Stimulated activated CD4-positive, alpha-beta T cell treated with anti-CD3 and anti-CD28 coated beads, TNF-alpha, amount 100 ng/mL, for 48 hours (primary cell): ENCODE measurements at regions not wholly inside any gene's neighbourhood (a gene's known extent, or its start where the extent isn't known, plus 50 kb on each side); places are given as distances from the start of the nearest gene placed in this dataset.

Experiments
- DNase-seq, 3 donors: peaks; one replicate each; pipeline ENCODE4 v3.0.0-alpha.2; 2020; ENCODE audit warnings: low read depth in 3 of 3

- DNase-seq: no peak
These were observed 741.9 kb downstream of the RFPL4B start for GRCh38 chr6:113089056-113089455.

GRCh38 chr6:113092795-113093194, 745.7 kb downstream of the RFPL4B start:
- no peak for DNase-seq

DNA sequence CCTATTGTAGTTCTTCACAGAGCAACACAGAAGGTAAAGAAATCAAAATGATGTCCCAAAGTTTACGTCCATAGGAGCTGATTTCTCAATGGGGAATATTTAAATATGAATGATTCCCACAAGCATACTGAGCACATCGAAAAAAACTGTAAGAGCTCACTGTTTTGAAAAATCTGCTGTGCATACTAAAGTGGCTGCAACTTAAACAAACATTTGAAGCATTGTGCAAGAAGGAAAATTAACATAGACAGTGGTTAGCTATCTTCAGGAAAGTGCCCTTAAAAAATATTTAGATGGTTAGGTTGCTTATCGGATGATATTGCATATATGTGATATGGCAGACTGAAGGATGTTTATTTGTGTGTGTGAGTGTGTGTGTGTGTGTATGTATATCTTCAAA, 747.6 kb downstream of the RFPL4B start:
- DNase-seq: no peak

- no peak for DNase-seq
These were observed 748.7 kb downstream of the RFPL4B start for GRCh38 chr6:113095841-113096240.

DNA sequence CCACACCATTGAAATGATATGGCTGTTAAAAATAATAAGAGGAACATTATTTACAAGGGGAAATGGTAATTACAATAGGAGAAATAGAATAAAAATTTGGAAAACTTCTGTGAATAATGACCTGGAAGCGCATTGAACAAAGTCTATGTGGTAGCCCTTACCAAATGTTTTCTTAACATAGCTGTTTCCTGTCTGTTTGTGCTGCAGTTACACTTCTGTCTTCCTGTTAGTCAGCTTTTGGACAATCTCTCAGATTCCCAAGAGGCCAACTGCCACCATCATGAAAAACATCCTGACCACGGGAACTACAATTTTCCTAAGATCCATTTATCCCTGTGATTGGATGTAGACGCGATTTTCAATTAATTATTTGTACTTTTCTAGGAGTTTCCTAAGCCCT, 754.4 kb upstream of the MARCKS start:
- DNase-seq: no peak

DNA sequence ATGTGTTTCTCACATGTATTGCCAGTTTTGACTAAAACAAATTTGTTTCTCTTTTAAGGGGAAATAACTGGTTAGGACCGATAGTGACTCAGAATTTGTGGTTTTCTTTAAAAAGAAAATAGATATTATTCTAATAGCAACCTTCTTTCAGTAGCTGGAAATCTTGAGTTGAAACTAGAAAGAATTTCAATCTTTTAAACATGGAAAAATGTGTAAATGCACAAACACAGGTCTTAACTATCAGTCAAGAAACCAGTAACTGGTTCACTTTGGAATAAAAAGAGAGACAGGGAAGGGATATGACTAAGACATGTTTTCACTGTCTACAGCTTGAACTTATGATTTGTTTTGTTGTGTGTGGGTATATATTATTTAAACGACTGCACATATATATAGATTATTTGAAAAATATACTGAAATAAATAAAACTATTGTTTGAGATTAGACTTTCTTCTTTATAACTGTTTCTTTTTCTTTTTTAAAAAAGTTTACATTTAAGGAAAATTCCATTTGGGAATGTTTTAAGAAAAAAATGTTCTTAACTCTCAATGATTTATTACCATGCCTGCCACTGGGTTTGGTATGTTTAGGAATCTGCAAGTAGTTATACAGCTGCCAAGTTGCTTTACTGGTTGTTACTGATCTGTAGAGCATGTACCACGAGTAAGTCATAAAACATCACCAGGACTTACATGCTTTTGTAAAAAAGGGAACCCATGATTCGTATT, 753.3 kb upstream of the MARCKS start:
- DNase-seq: no peak

DNA sequence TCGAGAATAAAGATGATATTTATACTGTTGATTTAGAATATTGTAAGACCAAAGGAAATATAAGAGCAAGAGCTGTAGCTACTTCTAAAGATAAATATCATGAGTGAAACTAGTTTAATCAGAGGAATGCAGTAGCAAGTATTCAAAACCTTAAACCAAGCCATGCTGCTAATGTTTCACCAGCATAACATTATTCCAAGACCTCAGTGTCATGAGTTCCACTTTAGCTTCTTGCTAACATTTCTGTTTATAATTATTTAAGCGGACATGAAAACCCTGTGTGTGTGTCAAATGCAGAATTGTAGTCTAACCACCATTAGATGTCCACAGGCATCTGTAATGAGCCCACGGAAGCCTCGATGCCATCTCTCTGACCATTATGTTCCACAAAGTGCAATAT, 752.6 kb upstream of the MARCKS start:
- no peak for DNase-seq

- DNase-seq: no peak
These were observed 752.2 kb upstream of the MARCKS start for GRCh38 chr6:113104951-113105350.

- DNase-seq: no peak
These were observed 746.9 kb upstream of the MARCKS start for GRCh38 chr6:113110211-113110610.

GRCh38 chr6:113111550-113111949, 745.6 kb upstream of the MARCKS start:
- DNase-seq: no peak

DNA sequence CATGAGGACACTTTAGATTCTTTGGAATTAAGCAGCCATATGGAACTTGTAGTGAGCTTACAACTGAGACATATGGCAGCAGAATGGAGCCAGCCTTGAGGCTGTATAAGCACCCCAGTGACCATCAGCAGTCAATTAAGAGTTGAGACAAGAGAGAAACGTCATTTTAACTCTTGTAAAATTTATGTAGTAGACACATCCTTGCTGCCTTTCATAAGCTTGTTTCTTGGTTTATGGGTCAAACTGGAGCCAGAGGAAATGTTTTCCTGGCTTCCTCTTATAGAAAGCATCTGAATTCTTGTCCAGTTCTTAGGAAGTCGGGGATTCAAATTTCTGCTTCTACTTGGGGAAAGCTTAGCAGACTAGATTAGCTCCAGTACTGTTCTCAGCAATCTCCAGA, 745.1 kb upstream of the MARCKS start:
- no peak for DNase-seq

GRCh38 chr6:113115196-113115595, 741.9 kb upstream of the MARCKS start:
- DNase-seq: no peak

GRCh38 chr6:113120224-113120581, 736.9 kb upstream of the MARCKS start:
- DNase-seq: no peak

GRCh38 chr6:113120582-113121285, 736.4 kb upstream of the MARCKS start:
- DNase-seq: no peak

- no peak for DNase-seq
These were observed 735.6 kb upstream of the MARCKS start for GRCh38 chr6:113121571-113121970.

DNA sequence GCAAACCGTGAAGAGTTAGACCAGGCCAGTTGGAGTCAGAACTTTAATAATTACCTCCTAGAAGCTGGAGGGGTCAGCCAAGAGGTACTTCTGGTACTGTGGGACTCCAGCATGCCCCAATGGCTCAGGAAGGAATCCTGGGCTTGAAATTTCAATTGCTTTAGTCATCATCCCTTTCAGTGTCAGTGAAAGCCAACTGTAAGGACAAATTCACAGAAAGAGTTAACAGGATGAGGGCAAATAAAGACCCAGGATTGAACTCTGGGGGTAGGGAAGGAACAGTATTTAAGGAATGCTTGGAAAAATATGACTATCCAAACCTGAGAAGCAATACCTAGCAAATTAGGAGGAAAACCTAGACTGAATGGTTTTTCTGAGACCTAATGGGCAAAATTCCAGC, 735.1 kb upstream of the MARCKS start:
- no peak for DNase-seq

GRCh38 chr6:113125626-113126025, 731.5 kb upstream of the MARCKS start:
- no peak for DNase-seq

DNA sequence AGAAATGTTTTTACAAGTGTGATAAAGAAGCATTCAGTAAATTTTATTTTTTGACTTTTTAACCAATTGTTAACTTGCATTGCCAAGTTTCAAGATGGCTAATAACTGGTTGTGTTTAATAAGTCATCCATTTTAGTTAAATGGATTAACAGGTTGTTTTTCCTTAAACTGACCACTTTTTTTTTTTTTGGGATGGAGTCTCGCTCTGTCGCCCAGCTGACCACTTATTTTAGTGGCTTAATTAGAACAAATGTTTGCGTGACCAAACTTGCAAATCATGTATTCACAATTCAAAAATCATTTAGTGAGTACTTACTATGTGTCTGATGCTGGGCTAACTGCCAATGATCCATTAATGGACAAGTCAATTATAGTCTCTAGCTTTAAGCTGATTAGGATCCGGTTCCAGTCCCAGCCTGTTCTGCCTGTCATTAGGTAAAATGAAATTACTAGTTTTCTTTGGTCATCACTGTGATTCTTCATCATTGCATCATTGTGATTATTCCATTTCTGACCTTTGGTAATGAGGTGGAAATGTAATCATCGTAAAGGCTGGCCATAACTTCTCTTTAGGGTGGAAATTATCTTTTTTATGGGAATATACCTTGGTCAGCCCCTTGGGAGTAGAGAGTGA, 729.2 kb upstream of the MARCKS start:
- DNase-seq: no peak

GRCh38 chr6:113128661-113129060, 728.5 kb upstream of the MARCKS start:
- no peak for DNase-seq

DNA sequence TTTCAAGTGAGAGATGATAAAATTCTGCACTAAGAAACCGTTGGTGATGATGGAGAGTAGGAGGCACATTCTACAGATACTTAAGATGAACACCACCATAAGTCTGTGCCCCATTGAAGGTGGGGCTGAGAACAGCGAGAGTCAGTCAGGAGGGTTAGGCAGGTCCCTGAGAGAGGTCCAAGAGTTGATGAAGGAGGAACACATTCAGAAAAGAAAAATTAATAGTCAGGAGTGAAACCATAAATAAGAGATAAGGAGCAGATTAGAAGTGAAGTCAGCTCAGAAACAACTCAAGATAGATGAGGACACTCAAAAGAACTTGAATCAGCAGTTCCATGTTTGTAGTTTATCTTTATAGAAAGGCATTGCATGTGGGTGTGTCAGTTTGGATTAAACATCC, 727.2 kb upstream of the MARCKS start:
- no peak for DNase-seq

GRCh38 chr6:113137426-113137825, 719.7 kb upstream of the MARCKS start:
- DNase-seq: no peak

DNA sequence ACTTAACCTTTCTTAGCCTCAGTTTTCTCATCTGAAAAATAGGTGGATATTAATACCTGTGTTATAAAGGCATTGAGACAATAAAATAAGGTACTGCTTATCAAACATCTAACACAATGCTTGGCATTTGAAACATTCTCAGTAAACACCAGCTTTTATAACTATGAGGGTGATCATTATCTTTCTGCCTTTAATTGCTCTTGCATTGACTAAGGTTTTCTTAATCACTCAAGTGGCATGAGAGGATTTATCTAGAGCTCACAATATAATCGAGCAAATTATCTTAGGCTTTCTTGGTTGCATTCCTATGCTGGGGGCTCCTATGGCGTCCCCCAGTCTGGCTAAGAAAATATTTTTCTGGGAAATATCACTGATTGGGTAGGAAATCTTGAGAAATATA, 716.4 kb upstream of the MARCKS start:
- DNase-seq: no peak

DNA sequence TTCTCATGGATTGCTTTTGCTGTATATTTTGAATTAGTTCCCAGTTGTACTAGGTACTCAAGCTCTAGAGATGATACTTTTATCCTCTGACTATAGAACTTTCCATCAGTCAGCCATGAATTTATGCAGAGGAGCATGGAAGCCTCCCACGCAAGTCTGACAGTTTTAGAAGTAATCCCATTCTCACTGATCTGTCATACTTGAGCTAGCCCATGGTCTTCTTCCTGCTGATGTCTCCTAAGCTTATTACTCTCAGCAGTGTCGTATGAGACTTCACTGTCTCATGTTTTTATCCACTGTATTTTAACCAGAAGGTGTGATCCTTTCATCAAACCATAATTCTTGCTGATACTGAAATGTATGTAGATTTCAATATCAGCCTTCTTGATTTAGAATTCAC, 715.2 kb upstream of the MARCKS start:
- DNase-seq: no peak
